GM19239 (cell line): ENCODE measurements at regions not wholly inside any gene's neighbourhood (a gene's known extent, or its start where the extent isn't known, plus 50 kb on each side); places are given as distances from the start of the nearest gene placed in this dataset.
"Not testable (repeated sequence)": the region's sequence is repeated elsewhere in the genome, so short reads cannot be mapped to it uniquely, and the experiment has no call there.

Experiments used
- DNase-seq: peaks from one replicate; pipeline ENCODE4 v3.0.0; 2011; ENCODE audit warnings: low spot score; ENCODE audit not compliant: insufficient read length
- FAIRE-seq: peaks from 2 replicates; lab custom pipeline; 2011; peaks lifted over from hg19 to GRCh38; lab: Jason Lieb, UNC

DNA sequence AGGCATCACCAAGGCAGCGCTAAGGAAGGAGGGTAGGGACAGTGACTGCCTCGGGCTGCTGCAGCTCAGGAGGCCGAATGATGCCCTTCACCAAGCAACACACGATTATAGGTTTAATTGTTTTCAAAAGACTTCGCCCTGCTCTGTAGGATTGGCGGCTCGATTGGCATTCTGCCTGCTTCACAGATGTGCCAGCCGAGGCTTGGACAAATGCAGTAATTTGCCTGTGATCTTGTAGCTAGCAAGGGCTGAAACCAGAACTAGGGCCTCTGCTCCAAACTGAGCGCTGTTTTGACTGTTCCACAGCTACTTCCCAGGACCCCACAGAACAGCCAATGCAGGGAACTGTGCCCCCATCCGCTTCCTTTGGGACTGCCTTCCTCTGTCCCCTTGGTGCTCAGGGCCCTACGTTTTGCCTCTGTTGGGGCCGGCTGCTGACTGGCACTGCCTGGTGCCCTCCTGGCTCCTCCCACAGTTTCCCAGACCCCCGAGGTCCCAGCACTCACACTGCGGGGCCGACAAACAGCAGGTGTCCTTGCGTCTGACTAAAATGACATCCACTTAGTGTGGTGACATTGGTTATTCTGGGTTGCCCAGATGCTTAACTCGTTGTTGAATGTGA lies 62.6 kb upstream of the EN2 start:
- FAIRE-seq = no peak

DNA sequence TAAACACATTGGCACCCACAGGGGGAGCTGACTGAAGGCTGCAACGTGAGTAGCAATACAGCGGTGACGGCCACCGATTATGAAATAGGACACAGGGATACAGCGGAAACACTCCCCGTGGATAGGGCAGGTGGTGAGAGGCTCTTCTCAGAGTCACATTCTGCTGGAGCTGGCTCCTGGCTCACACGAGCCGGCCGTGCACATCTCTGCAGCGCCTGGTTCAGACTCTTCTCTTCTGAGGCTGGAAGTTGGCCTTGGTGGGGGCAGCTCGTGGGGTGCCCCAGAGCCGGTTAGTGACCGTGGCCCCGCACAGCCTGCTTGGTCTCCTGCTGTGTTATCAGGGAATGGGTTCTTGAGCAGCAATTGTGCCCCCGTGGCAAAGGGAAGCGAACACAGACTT lies 61.3 kb upstream of the EN2 start:
- no peak for DNase-seq
- no peak for FAIRE-seq

More for the DNA sequence above, 62.6 kb upstream of the EN2 start:
- no peak for DNase-seq

GRCh38 chr7:155397758-155398714 lies 59.9 kb upstream of the EN2 start:
- FAIRE-seq, DNase-seq: not testable (repeated sequence)

- FAIRE-seq (no peak), DNase-seq (no peak)
Observed at GRCh38 chr7:155398944-155399343, 59.0 kb upstream of the EN2 start.

- no peak for DNase-seq
- no peak for FAIRE-seq
Observed at GRCh38 chr7:155399577-155399976, 58.4 kb upstream of the EN2 start.

GRCh38 chr7:155401231-155401630 lies 56.7 kb upstream of the EN2 start:
- no peak for DNase-seq
- FAIRE-seq = no peak

GRCh38 chr7:155401884-155402283 lies 56.0 kb upstream of the EN2 start:
- FAIRE-seq (no peak), DNase-seq (no peak)

- DNase-seq = no peak
- FAIRE-seq = no peak
Observed at GRCh38 chr7:155402941-155403340, 55.0 kb upstream of the EN2 start.

DNA sequence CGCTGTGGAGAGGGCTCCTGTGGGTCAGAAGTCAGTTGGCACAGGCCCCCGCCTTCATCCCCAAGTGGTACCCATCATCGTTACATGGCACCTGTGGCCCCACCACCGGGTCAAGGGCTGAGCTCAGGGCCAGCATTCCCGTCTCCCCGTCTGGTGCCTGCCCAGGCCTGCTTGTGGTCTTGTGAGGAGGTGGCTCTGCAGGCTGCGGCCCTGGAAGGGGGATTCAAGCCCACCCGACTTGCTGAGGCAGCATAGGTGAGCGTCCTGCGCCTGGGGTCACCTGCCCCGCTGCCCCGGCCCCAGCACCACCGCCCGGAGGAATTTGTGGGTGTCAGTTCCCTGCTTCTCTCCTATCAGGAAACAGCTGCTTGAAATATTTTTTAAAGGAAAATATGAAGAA lies 53.0 kb upstream of the EN2 start:
- FAIRE-seq = no peak

GRCh38 chr7:155405399-155406318 lies 52.3 kb upstream of the EN2 start:
- no peak for DNase-seq
- no peak for FAIRE-seq

More for the DNA sequence above, 53.0 kb upstream of the EN2 start:
- DNase-seq = no peak

DNA sequence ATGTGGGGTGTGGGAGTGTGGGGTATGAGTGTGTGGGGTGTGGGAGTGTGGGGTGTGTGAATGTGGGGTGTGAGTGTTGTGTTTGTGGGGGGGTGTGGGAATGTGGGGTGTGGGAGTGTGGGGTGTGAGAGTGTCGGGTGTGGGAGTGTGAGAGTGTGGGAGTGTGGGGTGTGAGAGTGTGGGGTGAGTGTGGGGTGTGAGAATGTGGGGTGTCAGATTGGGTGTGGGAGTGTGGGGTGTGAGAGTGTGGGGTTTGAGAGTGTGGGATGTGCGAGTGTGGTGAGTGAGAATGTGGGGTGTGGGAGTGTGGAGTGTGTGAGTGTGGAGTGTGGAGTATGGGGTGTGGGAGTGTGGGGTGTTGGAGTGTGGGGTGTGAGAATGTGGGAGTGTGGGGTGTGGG lies 50.1 kb upstream of the EN2 start:
- DNase-seq (no peak), FAIRE-seq (no peak)
